WERI-Rb-1 (cell line): ENCODE measurements at regions not wholly inside any gene's neighbourhood (a gene's known extent, or its start where the extent isn't known, plus 50 kb on each side); places are given as distances from the start of the nearest gene placed in this dataset.
"Not testable (repeated sequence)": the region's sequence is repeated elsewhere in the genome, so short reads cannot be mapped to it uniquely, and the experiment has no call there.

Experiments used
- DNase-seq: peaks from one replicate; pipeline ENCODE4 v3.0.0-alpha.2; 2020
- H3K27ac ChIP-seq: fragments of 250-450 bp; sonication (Bioruptor Pico); 2 replicates; pipeline ENCODE4 v1.5.1; 2020; ENCODE audit warnings: mild to moderate bottlenecking, moderate library complexity
- H3K27me3 ChIP-seq: fragments of 250-450 bp; sonication (Bioruptor Pico); 2 replicates; pipeline ENCODE4 v1.5.1; 2021; ENCODE audit warnings: mild to moderate bottlenecking, low read depth, moderate library complexity; ENCODE audit not compliant: insufficient read depth, severe bottlenecking
- H3K36me3 ChIP-seq: fragments of 250-450 bp; sonication (Bioruptor Pico); 2 replicates; pipeline ENCODE4 v1.5.1; 2020; ENCODE audit warnings: mild to moderate bottlenecking, moderate library complexity
- H3K4me3 ChIP-seq: 2 replicates; pipeline ENCODE4 v1.5.1; 2011; ENCODE audit warnings: low read depth, mild to moderate bottlenecking, control low read depth, low read length
- H3K9me3 ChIP-seq: fragments of 250-450 bp; sonication (Bioruptor Pico); 2 replicates; pipeline ENCODE4 v1.5.1; 2021; ENCODE audit warnings: mild to moderate bottlenecking, moderate library complexity; ENCODE audit not compliant: severe bottlenecking
- CTCF ChIP-seq: IDR thresholded peaks from 2 replicates; pipeline ENCODE4 v1.5.1; 2011; ENCODE audit warnings: low read depth, mild to moderate bottlenecking, control low read depth, inconsistent platforms, low read length

GRCh38 chr14:89690139-89690538 lies 264.4 kb downstream of the EFCAB11 start:
- Histone ChIP-seq H3K27me3 (no peaks in the 10 kb centered on the region), H3K9me3 (no peaks in the 10 kb centered on the region), H3K27ac (no peak overlapping the region), H3K36me3 (no peaks in the 10 kb centered on the region), H3K4me3 (no peak overlapping the region)
- no peak for DNase-seq
- no peak for TF ChIP-seq CTCF

GRCh38 chr14:89689711-89690110 lies 264.8 kb downstream of the EFCAB11 start:
- H3K27me3 ChIP-seq, H3K4me3 ChIP-seq, H3K36me3 ChIP-seq, DNase-seq, H3K9me3 ChIP-seq, H3K27ac ChIP-seq: not testable (repeated sequence)

- no peak for DNase-seq
- H3K27ac ChIP-seq = no peak overlapping the region
- H3K36me3 ChIP-seq = no peaks in the 10 kb centered on the region
- H3K4me3 ChIP-seq = no peak overlapping the region
- H3K9me3 ChIP-seq = peaks cover 5% of the 10 kb centered on the region
- no peak for TF ChIP-seq CTCF
- no peaks in the 10 kb centered on the region for H3K27me3 ChIP-seq
These were observed 265.9 kb downstream of the EFCAB11 start for GRCh38 chr14:89688507-89689211.

GRCh38 chr14:89687129-89687528 lies 267.4 kb downstream of the EFCAB11 start:
- not testable (repeated sequence) for H3K36me3 ChIP-seq, H3K27ac ChIP-seq, H3K4me3 ChIP-seq, H3K27me3 ChIP-seq, H3K9me3 ChIP-seq, DNase-seq

GRCh38 chr14:89684139-89684538 lies 267.1 kb upstream of the FOXN3 start:
- no peak for DNase-seq
- Histone ChIP-seq H3K27ac (no peak overlapping the region), H3K36me3 (no peaks in the 10 kb centered on the region), H3K4me3 (no peak overlapping the region), H3K9me3 (peaks cover 9% of the 10 kb centered on the region), H3K27me3 (no peaks in the 10 kb centered on the region)
- TF ChIP-seq CTCF = no peak

GRCh38 chr14:89681086-89682018 lies 264.3 kb upstream of the FOXN3 start:
- H3K9me3 ChIP-seq = peaks cover 9% of the 10 kb centered on the region
- H3K27me3 ChIP-seq = no peaks in the 10 kb centered on the region
- no peak for TF ChIP-seq CTCF
- no peaks in the 10 kb centered on the region for H3K36me3 ChIP-seq
- DNase-seq = no peak
- no peak overlapping the region for H3K27ac ChIP-seq
- no peak overlapping the region for H3K4me3 ChIP-seq
